ENCODE measurements at regions not wholly inside any gene's neighbourhood (a gene's known extent, or its start where the extent isn't known, plus 50 kb on each side); places are given as distances from the start of the nearest gene placed in this dataset.
"Not testable (repeated sequence)": the region's sequence is repeated elsewhere in the genome, so short reads cannot be mapped to it uniquely, and the experiment has no call there.

DNA sequence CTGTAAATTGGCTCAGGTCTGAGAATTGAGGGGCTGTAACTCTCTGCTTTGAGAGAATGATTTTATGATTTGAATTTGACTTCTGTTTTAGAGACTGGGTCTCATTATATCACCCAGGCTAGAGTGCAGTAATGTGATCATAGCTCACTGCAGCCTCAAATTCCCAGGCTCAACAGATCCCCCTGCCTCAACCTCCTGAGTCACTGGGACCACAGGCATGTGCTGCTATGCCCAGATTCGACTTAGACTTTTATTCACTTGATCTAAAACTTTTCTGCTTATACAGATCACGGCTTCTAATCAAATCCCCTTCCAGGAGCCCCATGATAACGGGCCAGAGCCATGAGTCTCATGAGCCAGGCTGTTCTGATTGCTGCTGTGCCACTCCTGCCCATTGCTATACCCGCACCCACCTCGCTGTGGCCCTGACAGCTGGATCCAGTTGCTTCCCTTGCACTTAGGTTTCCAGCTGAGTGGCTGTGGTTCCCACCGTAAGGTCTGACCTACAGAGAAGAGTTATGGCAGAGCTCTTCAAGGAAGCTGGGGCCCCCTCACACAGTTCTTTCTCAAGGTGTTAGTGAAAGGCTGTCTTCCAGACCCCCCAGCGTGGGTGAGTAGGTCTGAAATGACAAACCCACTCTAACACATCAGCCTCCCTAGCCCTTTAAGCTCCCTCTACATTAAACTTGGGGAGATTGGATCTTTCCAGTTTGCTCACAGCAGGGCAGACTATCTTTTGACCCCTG is 251.2 kb upstream of the SGCG start:
- no peak for DNase-seq

DNA sequence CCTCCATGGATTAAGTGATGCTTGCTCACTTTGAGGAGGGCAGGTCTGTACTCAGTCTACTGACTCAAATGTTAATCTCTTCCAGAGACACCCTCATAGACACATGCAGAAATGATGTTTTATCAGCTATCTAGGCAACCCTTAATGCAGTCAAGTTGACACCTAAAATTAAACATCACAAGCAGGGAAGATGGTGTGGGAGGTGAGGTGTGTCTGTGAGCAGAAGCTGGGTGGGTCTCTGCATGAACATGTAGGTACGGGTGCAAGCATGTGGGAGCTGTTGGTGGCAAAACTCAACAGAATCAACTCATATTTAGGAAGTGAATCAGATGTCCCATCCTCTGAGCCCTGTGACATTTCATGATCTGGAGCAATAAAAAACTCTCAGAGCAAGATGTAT is 249.2 kb upstream of the SGCG start:
- DNase-seq = no peak

DNA sequence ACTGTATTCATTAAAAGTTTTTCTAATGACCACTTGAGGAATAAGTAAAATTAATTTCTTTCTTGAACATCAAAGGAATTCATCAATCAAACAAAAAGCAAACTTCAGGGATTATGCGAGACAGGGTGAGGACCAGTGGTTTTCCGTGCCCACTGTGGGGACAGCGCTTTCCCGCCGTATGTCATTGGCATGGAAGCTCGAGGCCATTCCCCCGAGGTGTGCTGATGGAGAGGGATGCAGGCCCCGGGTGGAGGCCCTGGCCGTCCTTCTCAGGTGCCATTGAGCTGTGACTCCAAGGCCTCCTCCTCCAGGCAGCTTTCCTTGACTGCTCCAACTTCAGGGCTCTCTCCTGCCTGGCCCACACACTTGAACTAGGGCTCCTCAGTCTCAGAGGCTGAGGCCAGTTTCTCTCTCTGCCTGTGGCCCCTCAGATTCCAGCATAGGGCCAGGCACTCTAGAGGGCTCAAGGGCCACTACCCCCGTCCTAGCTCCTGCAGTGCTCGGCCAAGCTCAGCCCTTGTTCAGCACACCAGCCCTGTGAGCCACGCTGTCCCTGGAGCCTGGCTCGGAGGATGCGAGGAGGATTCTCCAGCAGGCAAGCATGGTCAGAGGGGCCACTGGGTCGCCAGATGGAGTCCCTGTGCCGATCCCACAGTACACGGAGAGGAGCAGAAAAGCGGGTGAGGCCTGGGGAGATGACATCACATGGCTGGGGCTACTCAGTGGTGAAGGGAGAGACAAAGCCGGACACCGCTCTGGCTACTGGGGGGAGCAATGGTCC is 248.0 kb upstream of the SGCG start:
- not testable (repeated sequence) for DNase-seq

DNA sequence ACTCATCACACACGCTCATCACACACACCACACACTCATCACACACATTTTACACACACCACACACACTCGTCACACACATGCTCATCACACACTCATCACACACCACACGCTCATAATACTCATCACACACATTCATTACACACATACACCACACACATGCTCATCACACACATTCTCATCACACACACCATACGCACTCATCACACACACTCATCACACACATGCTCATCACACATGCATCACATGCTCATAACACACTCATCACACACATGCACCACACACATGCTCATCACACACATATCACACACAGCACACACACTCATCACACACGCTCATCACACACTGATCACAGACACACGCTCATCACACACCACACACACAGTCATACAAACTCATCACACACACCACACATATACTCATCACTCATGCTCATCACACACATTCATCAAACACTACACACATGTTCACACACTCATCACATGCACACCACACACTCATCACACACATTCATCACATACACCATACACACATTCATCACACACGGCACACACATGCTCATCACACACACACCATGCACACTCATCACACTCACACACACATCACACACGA is 247.1 kb upstream of the SGCG start:
- DNase-seq = no peak

DNA sequence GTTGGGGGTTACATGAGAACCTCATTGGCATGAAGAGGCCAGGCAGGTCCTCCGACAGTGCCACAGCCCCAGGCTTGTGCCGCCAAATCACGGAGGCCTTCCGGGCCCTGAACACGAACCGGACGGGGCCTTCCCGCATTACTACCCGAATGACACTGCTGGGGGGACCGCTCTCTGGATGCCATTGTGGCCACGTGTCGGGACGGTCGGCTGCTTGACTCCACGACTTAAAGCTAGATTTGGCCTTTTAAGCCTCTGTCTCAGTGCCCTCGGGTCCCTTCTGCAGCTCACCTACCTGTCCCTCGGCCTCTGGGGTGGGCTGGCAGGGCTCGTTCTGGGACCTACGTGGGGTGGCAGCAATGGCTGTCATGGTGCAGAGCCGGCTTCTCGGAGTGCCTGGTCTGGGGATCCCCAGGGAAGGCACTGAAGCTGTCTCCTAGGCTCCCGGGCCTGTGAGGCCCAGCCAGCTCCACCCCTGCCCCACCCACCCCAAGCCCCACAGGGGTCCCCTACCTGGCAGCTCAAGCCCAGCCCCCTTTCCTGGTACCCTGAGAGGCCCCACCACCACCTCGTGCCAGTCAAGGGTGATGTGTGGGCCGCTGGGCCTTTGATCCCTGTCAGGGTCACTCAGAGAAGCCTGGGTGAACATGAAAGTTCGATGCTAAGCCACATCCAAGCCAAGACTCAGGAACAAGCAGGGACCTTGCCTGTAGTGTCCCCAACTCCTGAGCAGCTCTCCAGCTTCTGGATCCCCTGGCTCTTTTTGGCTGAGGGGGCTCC is 245.8 kb upstream of the SGCG start:
- no peak for DNase-seq

DNA sequence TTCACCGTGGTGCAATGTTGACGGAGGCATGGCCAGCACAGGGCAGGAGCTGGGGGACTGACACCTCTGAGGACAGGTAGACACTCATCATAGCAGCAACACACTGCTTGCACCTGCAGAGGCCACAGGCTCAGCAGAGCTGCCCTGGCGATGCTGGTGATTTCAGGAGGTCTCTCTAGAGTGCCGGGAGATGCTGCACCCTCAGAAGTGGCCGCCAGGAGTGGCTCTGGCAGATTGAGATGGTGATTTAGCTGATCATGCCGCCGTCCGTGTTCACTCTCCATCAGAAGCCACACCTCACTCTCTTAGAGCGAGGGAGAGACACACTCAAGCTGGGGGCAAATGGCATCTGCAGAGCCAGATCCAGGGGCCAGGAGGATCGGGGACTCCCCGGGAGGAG is 244.6 kb upstream of the SGCG start:
- DNase-seq = peak; percentile 45

DNA sequence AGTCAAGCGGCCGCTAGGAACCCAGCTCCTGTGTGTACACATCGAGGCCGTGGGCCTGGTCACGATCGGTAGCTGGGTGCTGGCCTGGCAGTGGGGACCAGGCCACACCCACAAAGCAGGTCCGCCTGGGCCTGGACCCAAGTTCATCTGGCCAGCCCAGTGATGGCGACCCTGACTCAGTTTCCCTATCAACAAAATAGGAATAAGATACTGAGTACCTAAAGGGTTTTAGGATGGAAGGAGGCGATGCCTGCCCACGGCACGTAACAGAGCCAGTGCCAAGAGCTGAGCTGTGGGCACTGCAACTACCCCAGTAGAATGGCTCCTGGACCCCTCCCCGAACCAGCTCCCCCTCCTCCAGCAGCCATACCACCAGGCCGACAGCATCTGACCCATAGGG is 243.5 kb upstream of the SGCG start:
- DNase-seq = no peak

DNA sequence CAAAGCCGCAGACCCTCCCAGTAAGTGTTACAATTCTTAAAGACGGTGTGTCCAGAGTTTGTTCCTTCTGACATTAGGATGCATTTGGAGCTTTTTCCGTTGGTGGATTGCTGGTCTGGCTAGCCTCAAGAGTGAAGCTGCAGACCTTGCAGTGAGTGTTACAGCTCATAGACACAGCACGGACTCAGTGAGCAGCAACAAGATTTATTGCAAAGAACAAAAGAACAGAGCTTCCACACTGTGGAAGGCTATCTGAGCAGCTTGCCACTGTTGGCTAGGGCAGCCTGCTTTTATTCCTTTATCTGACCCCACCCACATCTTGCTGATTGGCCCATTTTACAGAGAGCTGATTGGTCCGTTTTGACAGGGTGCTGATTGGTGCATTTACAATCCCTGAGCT is 242.8 kb upstream of the SGCG start:
- DNase-seq = no peak

DNA sequence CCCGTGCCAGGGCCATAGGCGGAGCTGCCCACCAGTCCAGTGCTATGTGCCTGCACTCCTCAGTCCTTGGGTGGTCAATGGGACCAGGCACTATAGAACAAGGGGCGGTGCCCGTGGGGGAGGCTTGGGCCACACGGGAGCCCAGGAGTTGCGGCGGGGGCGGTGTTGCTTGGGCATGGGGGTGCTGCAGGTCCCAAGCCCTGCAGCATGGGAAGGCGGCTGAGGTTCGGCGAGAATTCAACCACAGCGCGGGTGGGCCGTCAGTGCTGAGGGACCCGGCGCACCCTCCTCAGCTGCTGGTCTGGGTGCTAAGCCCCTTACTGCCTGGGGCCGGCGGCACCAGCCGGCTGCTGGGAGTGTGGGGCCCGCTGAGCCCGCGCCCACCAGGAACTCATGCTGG is 242.2 kb upstream of the SGCG start:
- DNase-seq = no peak

DNA sequence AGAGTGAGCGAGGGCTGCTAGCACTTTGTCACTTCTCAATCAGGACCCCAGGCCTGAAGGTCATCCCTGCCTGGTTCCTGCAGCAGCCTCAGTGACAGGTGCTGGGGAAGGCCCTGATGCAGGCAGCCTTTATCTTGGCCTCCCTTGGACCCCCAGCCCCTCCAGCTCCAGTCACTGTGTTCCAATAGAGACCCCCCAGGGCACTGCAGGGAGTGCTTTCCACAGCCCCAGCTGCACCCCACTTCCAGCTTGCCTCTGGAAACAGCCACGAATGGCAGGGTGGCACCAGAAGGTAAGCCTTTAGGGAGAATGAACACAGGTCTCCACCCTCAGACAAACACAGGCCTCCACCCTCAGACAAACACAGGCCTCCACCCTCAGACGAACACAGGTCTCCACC is 241.6 kb upstream of the SGCG start:
- no peak for DNase-seq

DNA sequence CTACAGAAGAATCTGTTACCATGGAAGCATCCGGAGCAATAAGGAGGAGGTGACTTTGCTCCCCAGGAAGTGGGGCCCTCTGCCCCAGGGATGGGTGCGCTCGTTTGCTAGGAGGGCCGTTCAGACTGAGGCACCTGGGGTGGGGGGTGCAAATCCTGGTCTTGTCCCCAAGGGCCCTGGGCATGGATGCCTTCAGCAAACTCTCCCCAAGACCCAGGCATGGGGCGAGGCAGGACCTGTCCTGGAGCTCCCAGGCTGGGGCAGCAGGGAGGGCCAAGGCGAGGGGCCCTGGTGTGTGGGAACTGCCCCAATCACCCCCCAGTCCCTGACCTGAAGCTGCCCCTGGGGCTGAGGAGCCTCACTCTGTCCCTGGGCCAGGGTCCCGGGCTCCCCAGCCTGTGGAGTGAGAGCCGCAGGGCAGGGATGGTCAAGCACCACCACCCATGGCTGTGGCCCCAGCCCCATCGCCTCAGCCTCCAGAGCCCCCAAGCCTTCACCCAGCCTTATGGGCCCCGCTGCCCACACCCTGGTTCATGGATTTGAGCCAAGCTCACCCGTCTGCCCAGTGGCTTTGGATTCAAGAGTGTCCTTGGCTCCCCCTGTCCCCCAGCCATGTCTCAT is 240.6 kb upstream of the SGCG start:
- DNase-seq = no peak

DNA sequence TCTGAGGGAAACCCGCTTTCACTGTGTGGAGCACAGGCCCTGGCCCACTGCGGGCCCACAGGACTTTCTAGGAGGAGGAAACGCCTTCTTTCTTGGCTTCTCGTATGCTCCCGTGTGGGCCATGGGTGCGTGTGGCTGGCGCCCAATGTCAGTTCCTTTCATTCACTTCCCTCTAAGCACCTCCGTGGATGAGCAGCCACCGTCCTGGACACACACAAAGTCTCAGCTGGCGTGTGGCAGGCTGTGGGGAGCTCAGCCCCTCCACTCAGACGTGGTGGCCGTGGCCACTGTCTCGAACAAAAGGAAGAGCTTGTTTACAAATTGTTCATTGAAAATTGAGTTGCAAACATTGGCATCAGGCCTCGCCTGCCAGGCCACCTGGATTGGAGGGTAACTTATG is 240.0 kb upstream of the SGCG start:
- no peak for DNase-seq

DNA sequence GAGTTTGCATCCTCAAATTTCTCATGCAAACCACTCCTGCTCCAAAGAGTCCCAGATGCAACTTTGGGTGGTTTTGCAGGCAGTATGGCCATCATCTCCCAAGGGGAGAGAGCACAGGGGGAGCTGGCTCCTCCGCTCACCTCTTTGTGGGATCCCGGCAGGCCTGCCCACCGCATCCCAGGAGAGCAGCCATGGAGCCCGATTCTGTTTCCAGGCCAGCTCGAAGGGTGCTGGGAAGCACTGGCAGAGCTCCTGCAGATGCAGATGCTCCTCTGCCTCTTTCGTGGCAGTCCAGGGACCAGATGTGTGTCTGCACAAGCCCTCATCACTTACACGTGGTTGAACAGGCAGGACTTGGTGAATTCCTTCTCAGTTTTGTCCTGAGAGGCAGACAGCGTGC is 239.3 kb upstream of the SGCG start:
- DNase-seq = not testable (repeated sequence)

DNA sequence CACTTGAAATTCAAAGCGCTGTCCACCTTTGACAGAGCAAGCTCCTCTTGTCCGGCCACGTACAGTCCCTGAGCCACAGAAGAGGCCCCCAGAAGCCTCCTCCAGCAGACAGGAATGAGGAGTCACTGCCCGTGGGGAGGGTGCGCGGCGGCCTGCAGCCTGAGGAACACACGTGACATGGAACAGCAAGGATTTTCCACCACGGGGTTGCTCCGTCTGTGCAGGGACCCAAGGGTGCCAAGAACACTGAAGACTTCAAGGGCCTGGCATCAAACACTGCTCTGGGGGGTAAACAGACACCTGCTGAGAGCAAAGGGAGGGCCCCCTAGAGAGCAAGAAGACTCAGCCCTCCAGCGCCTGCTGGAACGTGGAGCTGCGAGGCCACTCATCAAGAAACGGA is 237.9 kb upstream of the SGCG start:
- DNase-seq = not testable (repeated sequence)

DNA sequence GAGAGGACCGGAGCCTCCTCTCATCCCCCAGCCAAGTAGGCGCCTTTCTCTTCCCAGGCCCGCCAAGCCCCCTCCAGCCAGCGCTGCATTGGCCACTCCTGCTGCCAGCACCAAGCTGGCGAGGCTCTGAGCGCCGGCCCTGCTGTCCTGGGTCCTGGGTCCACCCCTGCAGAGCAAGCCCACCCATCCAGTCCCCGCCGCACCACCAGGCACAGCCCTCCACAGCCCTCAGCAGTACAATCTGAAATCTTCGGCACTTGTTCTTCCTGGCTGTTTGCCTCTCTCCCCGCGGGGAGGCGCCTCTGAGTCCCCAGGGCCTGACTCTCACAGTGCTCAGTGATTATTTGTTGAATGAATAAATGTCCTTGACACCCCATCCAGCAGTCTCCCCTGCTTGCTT is 236.4 kb upstream of the SGCG start:
- no peak for DNase-seq

DNA sequence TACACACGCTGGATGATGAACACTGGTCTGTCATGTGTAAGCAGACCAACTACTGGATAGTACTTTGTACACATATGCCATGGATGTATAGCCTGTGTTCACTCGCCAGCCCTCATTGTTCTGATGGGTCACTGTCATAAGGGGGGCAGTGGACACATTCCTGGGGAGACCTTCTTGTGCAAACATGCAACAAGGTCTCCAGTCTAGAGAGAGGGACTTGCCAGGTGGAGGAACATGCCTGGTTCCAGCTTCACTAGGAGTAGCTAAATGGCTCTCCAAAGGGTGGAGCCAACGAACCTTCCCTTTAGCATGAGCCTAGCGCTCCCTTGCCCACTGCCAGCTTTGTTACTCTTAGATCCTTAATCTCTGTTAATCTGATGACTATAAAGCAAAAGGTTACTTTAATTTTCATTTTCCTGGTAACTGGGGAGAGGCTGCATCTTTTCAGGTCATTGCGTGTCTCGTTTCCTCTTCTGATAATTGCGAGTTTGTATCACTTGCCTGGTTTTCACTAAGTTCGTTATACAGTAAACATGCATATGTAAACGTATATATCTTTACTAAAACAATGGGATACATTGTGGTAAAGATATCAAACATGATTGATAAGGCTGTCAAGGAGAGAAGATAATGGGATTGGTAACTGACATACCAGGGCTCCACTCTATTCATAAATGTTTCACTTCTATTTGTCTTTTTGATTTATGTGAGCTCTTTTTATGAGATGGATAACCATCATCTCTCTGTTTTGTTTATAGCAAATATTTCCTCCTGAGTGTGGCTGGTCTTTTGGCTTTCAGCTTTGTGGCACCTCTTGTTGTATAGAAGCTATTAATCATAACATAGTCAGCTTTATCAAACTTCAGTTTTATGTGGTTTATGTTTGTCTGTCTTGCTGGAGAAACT is 235.2 kb upstream of the SGCG start:
- DNase-seq = no peak

DNA sequence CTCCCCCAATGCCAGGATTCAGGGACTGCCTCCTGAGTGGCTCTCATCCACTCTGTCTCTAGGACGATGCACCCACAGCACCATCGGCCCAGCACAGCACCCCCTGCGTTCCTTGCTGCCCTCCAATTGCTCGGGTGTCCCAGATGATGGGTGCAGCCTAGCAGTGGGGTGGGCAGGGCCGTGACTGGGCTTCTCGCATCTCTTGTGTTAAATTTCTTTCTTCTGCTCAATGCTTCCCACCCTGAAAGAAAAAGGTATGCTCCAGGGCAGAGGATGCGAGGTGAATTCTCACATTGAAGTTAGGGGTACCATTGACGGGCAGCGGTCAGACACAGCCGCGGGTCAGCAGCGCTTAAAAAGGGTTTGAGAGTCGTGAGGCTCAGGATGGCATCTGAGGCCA is 232.4 kb upstream of the SGCG start:
- no peak for DNase-seq

DNA sequence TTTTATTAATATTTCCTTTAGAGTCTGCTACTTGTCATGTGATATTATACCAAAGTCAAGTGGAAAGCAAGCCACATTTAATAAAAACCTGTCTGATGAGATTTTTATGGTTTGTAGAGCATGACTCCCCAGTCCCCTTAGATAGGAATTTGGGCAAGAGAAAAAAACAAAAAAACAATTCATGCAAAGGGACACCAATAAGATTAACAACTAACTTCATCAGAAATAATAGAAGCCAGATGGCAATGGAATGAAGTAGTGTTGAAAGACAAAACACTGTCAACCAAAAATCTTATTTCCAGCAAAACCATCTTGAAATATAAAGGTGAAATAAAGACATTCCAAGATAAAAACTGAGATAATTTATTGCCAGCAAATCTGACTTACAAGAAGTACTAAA is 228.8 kb upstream of the SGCG start:
- DNase-seq = not testable (repeated sequence)

DNA sequence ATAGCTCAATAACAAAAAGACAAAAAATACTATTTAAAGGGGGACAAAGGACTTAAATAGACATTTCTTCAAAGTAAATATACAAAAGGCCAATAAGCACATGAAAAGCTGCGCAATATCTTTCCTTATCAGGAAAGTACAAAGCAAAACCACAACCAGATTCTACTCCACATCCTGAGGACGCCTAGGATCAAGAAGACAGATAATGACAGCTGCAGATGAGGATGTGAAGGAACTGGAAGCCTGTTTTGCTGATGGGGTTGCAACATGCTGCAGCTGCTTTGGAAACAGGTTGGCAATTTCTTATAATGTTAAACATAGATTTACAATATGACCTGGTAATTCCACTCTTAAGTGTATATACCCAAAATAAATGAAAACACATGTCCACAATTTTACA is 225.6 kb upstream of the SGCG start:
- not testable (repeated sequence) for DNase-seq

DNA sequence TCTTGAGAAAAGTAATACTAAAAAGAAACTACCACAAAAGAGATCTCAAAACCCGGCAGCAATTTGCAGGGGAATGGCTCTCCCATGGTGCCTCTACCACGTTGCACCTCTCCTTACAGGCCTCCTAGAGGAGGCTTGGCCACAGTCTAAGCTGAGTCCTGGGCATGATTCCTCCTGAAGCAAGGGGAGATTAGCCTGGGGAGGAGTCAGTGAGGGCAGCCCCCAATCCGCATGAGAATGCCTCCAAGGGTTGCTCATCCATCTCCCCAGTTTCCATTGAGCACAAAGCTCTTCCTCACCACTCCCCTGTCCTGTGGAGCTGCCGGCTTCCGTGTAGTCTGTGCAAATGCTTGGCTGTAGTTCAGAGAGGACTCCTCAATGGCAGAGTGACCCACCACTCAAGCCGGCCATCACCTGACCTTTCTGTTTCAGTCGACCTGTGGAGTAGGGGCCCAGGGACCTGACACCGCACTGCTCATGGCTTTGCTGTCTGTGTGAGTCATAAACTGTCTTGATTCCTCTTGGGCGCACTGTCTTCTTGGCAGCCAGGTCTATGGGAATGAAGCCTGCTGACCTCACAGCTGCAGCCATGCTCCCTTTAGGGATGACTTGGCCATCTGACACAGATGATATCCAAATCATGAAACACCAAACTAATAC is 224.2 kb upstream of the SGCG start:
- not testable (repeated sequence) for DNase-seq

DNA sequence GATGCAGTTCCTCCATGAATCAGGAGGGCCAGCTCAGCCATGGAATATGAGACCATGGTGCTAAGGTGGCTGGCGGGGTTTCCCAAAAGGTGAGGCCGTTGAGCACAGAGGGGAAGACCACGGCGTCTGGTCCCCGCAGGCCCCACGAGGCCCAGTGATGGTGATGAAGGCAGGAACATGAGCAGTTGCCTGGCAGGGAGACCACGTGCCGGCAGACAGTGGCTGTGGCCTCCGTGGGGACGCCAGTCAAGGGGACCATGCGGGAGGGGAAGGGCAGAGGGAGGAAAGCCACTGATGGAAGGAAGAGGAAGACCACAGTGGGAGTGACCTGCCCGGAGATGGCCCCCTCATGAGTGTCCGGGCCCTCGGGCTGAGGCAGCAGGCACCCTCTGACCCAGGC is 220.9 kb upstream of the SGCG start:
- DNase-seq = not testable (repeated sequence)
